Caco-2 (cell line): ENCODE measurements at regions not wholly inside any gene's neighbourhood (a gene's known extent, or its start where the extent isn't known, plus 50 kb on each side); places are given as distances from the start of the nearest gene placed in this dataset.

Experiments used
- BruUV-seq: library from RNA; stranded (reverse); fragments of 400-500 nt; replicated peaks from 2 replicates; lab custom pipeline; 2021; lab: Mats Ljungman, UMichigan
- CTCF ChIA-PET: fragments of 300-600 bp; sonication (Branson Sonifier 250); formaldehyde crosslinking; loops from one replicate; lab custom pipeline; 2022; ENCODE audit warnings: antibody characterized with exemption; lab: Charles Lee
- POLR2A ChIA-PET: fragments of 300-600 bp; sonication (Branson Sonifier 250); formaldehyde crosslinking; loops from one replicate; lab custom pipeline; 2022; ENCODE audit warnings: antibody characterized with exemption; lab: Charles Lee
- DNase-seq, 2 experiments: peaks; one replicate each; pipeline versions ENCODE4 v3.0.0 to v3.0.0-alpha.2; 2020 to 2022
- H3K27me3 ChIP-seq: replicated peaks from 2 replicates; pipeline ENCODE4 v1.6.0; 2011; ENCODE audit warnings: low read length; ENCODE audit not compliant: control insufficient read depth, insufficient read depth
- H3K36me3 ChIP-seq: 2 replicates; pipeline ENCODE4 v1.5.1; 2011; ENCODE audit warnings: low read length; ENCODE audit not compliant: control insufficient read depth, insufficient read depth
- H3K4me1 ChIP-seq: fragments of 250-450 bp; sonication (Bioruptor Pico); 2 replicates; pipeline ENCODE4 v1.5.1; 2020; ENCODE audit warnings: mild to moderate bottlenecking
- H3K4me3 ChIP-seq: 2 replicates; pipeline ENCODE4 v1.5.1; 2011; ENCODE audit warnings: low read depth, mild to moderate bottlenecking, control low read depth, low read length
- H3K9me3 ChIP-seq: fragments of 250-450 bp; sonication (Bioruptor Pico); 2 replicates; pipeline ENCODE4 v1.5.1; 2020; ENCODE audit warnings: mild to moderate bottlenecking, moderate library complexity
- H3K27ac Mint-ChIP-seq: one replicate; pipeline ENCODE4 v1.8.0; 2022; ENCODE audit warnings: mixed read lengths; ENCODE audit not compliant: unreplicated experiment
- H3K27me3 Mint-ChIP-seq: one replicate; pipeline ENCODE4 v1.8.0; 2022; ENCODE audit warnings: mixed read lengths; ENCODE audit not compliant: insufficient read depth, unreplicated experiment
- H3K36me3 Mint-ChIP-seq: one replicate; pipeline ENCODE4 v1.8.0; 2022; ENCODE audit warnings: mild to moderate bottlenecking, mixed read lengths; ENCODE audit not compliant: insufficient read depth, unreplicated experiment
- H3K4me1 Mint-ChIP-seq: one replicate; pipeline ENCODE4 v1.8.0; 2022; ENCODE audit warnings: low read depth, mixed read lengths; ENCODE audit not compliant: unreplicated experiment
- H3K4me3 Mint-ChIP-seq: one replicate; pipeline ENCODE4 v1.8.0; 2022; ENCODE audit warnings: mild to moderate bottlenecking, moderate library complexity, mixed read lengths; ENCODE audit not compliant: unreplicated experiment
- H3K9me3 Mint-ChIP-seq: one replicate; pipeline ENCODE4 v1.8.0; 2022; ENCODE audit warnings: mixed read lengths; ENCODE audit not compliant: unreplicated experiment
- intact Hi-C: fragments of 100-400 bp; cut with micrococcal nuclease; formaldehyde crosslinking; loops from one replicate; pipeline ENCODE4 v1.10.0; 2022; ENCODE audit not compliant: unreplicated experiment
- TF ChIP-seq, protein P1 (sequence below), 2 experiments: fragments of 200-600 bp in 1 of 2; IDR thresholded peaks; 1 replicate in 1 of 2; 2 replicates in 1 of 2; pipeline versions ENCODE4 v1.5.1 to v1.8.0; 2011 to 2022; ENCODE audit warnings: antibody characterized with exemption in 1 of 2, control low read depth in 1 of 2, inconsistent platforms in 1 of 2, low read depth in 1 of 2, low read length in 1 of 2, mild to moderate bottlenecking in 1 of 2, moderate library complexity in 1 of 2; ENCODE audit not compliant: insufficient read depth in 1 of 2, severe bottlenecking in 1 of 2, unreplicated experiment in 1 of 2

DNA sequence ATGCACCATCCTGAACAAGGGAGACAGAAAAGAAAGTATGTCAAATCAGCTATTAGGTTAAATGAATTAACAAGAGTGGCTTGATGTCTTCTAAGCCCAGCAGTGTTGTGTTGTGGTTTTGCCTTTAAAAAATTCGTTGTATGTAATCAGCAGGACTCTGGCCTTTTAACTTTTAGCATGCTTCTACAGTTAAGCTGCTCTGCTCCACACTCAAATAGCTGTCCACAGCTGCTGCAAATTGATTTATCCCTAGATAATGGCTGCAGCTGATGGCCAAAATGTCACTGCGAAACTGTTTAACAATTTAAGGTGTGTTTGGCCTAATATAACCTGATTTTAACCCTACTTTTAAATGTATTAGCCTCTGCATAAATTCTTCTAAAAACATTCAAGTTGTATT, 85.8 kb downstream of the CXXC4 start:
- TF ChIP-seq, protein P1, sequence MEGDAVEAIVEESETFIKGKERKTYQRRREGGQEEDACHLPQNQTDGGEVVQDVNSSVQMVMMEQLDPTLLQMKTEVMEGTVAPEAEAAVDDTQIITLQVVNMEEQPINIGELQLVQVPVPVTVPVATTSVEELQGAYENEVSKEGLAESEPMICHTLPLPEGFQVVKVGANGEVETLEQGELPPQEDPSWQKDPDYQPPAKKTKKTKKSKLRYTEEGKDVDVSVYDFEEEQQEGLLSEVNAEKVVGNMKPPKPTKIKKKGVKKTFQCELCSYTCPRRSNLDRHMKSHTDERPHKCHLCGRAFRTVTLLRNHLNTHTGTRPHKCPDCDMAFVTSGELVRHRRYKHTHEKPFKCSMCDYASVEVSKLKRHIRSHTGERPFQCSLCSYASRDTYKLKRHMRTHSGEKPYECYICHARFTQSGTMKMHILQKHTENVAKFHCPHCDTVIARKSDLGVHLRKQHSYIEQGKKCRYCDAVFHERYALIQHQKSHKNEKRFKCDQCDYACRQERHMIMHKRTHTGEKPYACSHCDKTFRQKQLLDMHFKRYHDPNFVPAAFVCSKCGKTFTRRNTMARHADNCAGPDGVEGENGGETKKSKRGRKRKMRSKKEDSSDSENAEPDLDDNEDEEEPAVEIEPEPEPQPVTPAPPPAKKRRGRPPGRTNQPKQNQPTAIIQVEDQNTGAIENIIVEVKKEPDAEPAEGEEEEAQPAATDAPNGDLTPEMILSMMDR (IDR thresholded peaks at IDR 0.05; ENCODE audit: insufficient read depth in 1 of 2, low read depth in 1 of 2, low read length in 1 of 2, severe bottlenecking in 1 of 2, unreplicated experiment in 1 of 2): no peak
- BruUV-seq: no TSS peak

DNA sequence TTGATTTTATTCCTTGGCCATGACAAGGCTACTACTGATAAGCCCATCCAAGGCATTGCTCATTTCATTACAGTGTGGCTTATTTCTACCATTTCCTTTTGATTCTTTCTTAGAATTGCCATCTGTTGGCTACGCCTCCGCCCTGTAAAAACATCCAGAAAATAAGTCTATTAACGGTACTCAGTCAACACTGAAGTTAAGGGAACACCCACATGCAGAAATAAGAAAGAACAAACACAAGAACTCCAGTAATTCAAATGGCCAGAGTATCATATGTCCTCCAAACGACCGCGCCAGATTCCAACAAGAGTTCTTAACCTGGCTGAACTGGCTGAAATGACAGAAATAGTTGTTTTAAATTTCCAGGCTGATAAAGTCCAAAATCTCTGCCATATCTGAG, 90.3 kb downstream of the CXXC4 start:
- no peaks in the 10 kb centered on the region for H3K4me1 Mint-ChIP-seq
- DNase-seq: no peak
- TF ChIP-seq, protein P1 (IDR thresholded peaks at IDR 0.05; ENCODE audit: insufficient read depth in 1 of 2, low read depth in 1 of 2, low read length in 1 of 2, severe bottlenecking in 1 of 2, unreplicated experiment in 1 of 2): no peak
- no peaks in the 10 kb centered on the region for H3K36me3 Mint-ChIP-seq
- Histone ChIP-seq H3K4me1 (no peaks in the 10 kb centered on the region), H3K9me3 (no peaks in the 10 kb centered on the region), H3K36me3 (no peaks in the 10 kb centered on the region), H3K4me3 (no peak overlapping the region), H3K27me3 (no peaks in the 10 kb centered on the region)
- CTCF ChIA-PET: no interaction called here
- no peak overlapping the region for H3K4me3 Mint-ChIP-seq
- POLR2A ChIA-PET: no interaction called here
- H3K27ac Mint-ChIP-seq: no peak overlapping the region
- H3K9me3 Mint-ChIP-seq: peaks cover 9% of the 10 kb centered on the region
- no TSS peak for BruUV-seq
- H3K27me3 Mint-ChIP-seq: peaks cover 6% of the 10 kb centered on the region
- intact Hi-C loops: no loop called here

More for the DNA sequence above, 85.8 kb downstream of the CXXC4 start:
- no peaks in the 10 kb centered on the region for H3K36me3 ChIP-seq
- H3K27me3 Mint-ChIP-seq: peaks cover 6% of the 10 kb centered on the region
- no peaks in the 10 kb centered on the region for H3K36me3 Mint-ChIP-seq
- ChIA-PET POLR2A (no interaction called here), CTCF (no interaction called here)
- H3K9me3 ChIP-seq: no peaks in the 10 kb centered on the region
- no peak overlapping the region for H3K27ac Mint-ChIP-seq
- H3K4me3 ChIP-seq: no peak overlapping the region
- no peaks in the 10 kb centered on the region for H3K27me3 ChIP-seq
- no peaks in the 10 kb centered on the region for H3K4me1 ChIP-seq
- intact Hi-C loops: no loop called here
- no peaks in the 10 kb centered on the region for H3K9me3 Mint-ChIP-seq
- no peak for DNase-seq
- H3K4me3 Mint-ChIP-seq: no peak overlapping the region
- H3K4me1 Mint-ChIP-seq: no peaks in the 10 kb centered on the region

DNA sequence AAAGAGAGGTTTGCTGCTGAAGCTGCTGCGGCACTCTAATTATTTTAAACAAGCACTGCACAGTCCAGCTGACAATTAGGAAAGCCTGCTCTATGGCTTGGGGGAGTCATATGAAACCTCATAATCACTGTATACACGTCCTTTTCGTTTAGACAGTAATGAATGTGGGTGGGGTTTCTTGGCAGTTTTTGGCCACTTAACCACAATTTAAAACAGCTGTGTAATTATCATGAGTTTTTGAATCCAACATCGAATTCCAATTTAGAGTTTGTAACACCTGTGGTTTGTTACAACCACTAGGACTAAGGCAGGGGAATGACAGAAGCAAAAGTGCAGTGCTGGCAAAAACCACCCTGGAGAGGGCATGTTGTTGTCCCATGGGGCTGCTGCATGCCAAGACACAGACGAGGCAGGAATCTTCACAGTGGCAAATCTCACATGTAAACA, 99.5 kb downstream of the CXXC4 start:
- Mint-ChIP-seq H3K9me3 (no peaks in the 10 kb centered on the region), H3K36me3 (no peaks in the 10 kb centered on the region), H3K4me1 (no peaks in the 10 kb centered on the region), H3K27ac (no peak overlapping the region), H3K4me3 (no peak overlapping the region), H3K27me3 (no peaks in the 10 kb centered on the region)
- no peaks in the 10 kb centered on the region for H3K4me1 ChIP-seq
- ChIA-PET POLR2A (no interaction called here), CTCF (no interaction called here)
- no peak overlapping the region for H3K4me3 ChIP-seq
- no peaks in the 10 kb centered on the region for H3K36me3 ChIP-seq
- H3K9me3 ChIP-seq: no peaks in the 10 kb centered on the region
- H3K27me3 ChIP-seq: no peaks in the 10 kb centered on the region
- BruUV-seq: no TSS peak
- intact Hi-C loops: no loop called here
- TF ChIP-seq, protein P1 (IDR thresholded peaks at IDR 0.05; ENCODE audit: insufficient read depth in 1 of 2, low read depth in 1 of 2, low read length in 1 of 2, severe bottlenecking in 1 of 2, unreplicated experiment in 1 of 2): no peak
- DNase-seq: no peak
